ENCODE measurements at regions not wholly inside any gene's neighbourhood (a gene's known extent, or its start where the extent isn't known, plus 50 kb on each side); places are given as distances from the start of the nearest gene placed in this dataset.
"Not testable (repeated sequence)": the region's sequence is repeated elsewhere in the genome, so short reads cannot be mapped to it uniquely, and the experiment has no call there.

DNA sequence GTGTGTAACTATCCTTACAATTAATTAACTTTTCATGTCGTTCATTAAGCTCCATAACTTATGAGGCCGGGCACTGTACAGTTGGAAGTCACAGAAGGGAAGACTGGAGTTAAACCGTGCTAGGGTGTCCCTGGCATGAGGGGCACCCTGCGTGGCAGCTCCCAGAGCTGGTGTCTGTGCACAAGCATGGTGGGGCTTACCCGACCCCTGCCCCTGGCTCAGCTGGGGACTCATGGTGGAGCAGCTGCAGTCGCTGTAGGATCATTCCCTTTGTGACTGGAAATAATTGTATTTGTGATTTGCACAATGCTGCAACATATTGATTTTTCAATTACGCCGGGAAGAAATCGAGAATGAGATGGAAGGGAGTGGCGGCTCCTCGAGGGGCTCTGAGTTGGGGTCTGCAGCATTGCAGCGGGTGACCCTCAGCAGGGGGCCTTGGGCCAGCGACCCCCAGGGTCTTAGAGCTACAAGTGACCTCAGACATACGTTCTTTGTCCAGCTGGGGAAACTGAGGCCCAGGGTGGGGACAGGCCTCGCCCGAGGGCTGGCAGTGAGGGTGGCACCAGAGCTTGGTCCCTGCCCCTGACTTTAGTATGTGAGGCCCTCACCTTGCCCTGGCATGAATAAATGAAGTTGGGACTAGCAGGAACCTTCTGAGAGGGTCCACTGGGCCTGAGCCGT lies 125.4 kb downstream of the KIF26A start:
- H3K4me3 Mint-ChIP-seq: no peak overlapping the region
- no peaks in the 10 kb centered on the region for H3K36me3 Mint-ChIP-seq
- H3K27me3 Mint-ChIP-seq: peaks cover 3% of the 10 kb centered on the region
- peaks cover 11% of the 10 kb centered on the region for H3K9me3 Mint-ChIP-seq
- DNase-seq: no peak
- no peaks in the 10 kb centered on the region for H3K4me1 Mint-ChIP-seq
- no peak overlapping the region for H3K27ac Mint-ChIP-seq

DNA sequence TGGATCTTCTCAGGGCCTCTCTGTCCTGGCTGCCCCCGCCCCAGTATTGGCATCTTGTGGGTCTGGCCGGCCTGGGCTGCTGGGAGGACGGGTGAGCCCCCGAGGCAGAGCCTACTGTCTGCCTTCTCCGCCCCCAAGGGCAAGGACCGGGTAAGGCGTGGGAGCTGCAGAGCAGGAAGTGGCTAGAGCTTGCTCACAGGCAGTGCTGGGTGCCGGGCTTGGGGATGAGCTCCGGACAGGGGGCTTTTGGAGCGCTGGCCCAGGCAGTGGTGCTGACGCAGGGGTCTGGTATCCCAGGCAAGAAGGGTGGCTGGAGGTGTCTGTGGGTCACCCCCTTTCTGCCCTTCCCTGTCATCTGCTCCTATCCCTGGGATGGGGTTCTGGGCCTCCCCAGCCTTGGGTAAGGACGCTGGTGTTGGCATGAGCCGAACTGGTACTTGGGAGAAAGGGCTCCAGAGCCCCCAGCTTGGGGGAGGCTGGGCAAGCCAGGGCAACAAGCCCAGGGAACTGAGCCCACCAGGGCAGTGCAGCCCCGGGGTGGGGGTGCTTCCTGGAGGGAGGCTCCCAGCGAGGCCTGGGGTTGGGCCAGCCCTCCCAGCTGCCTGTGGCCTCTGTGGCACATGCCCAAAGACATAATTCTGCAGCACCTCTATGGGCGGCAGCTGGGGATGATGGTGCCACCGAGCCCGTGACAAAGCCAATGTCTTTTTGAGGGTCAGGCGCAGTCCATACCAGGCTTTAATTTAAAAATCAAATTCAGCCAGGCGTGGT lies 126.3 kb downstream of the KIF26A start:
- no peak for DNase-seq
- Mint-ChIP-seq H3K4me1 (no peaks in the 10 kb centered on the region), H3K9me3 (peaks cover 11% of the 10 kb centered on the region), H3K36me3 (no peaks in the 10 kb centered on the region), H3K27me3 (peaks cover 3% of the 10 kb centered on the region), H3K4me3 (no peak overlapping the region), H3K27ac (no peak overlapping the region)

- no peak for DNase-seq
These were observed 127.7 kb downstream of the KIF26A start for GRCh38 chr14:104265918-104266630.

GRCh38 chr14:104266631-104267575 lies 128.5 kb downstream of the KIF26A start:
- Mint-ChIP-seq H3K4me3 (no peak overlapping the region), H3K27me3 (no peaks in the 10 kb centered on the region), H3K9me3 (peaks cover under 1% of the 10 kb centered on the region), H3K36me3 (no peaks in the 10 kb centered on the region), H3K4me1 (no peaks in the 10 kb centered on the region), H3K27ac (no peak overlapping the region)
- DNase-seq: no peak

More at GRCh38 chr14:104265918-104266630, 127.7 kb downstream of the KIF26A start:
- no peaks in the 10 kb centered on the region for H3K4me1 Mint-ChIP-seq
- no peaks in the 10 kb centered on the region for H3K36me3 Mint-ChIP-seq
- H3K27me3 Mint-ChIP-seq: no peaks in the 10 kb centered on the region
- H3K4me3 Mint-ChIP-seq: no peak overlapping the region
- H3K9me3 Mint-ChIP-seq: peaks cover 4% of the 10 kb centered on the region
- H3K27ac Mint-ChIP-seq: no peak overlapping the region

DNA sequence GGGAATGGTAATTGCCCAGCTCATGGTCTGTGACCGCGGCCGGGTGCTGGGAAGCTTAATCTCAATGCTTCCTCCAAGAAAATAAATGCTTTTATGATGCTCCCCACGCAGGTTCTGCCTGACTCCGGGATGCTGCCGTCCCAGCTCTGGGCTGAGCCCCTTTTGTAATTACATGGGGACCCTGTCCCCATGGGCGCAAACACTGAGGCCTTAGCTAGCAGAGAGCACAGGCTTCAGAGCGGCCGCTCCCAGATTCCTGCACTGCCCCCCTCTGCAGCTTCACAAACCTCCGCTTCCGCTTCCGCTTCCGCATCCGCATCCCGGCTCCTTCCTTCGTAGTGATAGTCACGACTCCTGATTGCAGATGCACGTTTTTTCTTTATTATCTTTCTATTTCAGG lies 129.5 kb downstream of the KIF26A start:
- Mint-ChIP-seq H3K4me1 (no peaks in the 10 kb centered on the region), H3K27me3 (no peaks in the 10 kb centered on the region), H3K4me3 (no peak overlapping the region), H3K27ac (no peak overlapping the region), H3K36me3 (no peaks in the 10 kb centered on the region), H3K9me3 (no peaks in the 10 kb centered on the region)
- no peak for DNase-seq

DNA sequence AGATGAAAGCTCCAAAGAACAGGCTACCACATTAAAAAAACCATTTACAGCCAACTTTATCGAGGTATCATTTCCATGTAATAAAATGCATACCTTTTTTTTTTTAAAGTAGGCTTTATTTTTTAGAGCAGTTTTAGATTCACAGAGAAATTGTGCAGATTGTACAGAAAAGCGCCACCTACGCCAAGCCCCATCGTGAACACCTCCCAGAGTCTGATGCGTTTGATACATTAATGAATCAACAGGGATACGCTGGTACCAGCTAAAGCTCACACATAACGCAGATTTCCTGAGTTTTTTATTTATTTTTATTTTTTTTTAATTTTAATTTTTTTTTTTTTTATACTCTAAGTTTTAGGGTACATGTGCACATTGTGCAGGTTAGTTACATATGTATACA lies 129.9 kb downstream of the KIF26A start:
- no peaks in the 10 kb centered on the region for H3K36me3 Mint-ChIP-seq
- no peak overlapping the region for H3K27ac Mint-ChIP-seq
- H3K4me3 Mint-ChIP-seq: no peak overlapping the region

GRCh38 chr14:104268725-104269436 lies 130.5 kb downstream of the KIF26A start:
- no peaks in the 10 kb centered on the region for H3K4me1 Mint-ChIP-seq
- no peak for DNase-seq
- H3K4me3 Mint-ChIP-seq: no peak overlapping the region
- no peaks in the 10 kb centered on the region for H3K27me3 Mint-ChIP-seq
- no peak overlapping the region for H3K27ac Mint-ChIP-seq
- no peaks in the 10 kb centered on the region for H3K9me3 Mint-ChIP-seq
- no peaks in the 10 kb centered on the region for H3K36me3 Mint-ChIP-seq

More for the DNA sequence above, 129.9 kb downstream of the KIF26A start:
- no peaks in the 10 kb centered on the region for H3K4me1 Mint-ChIP-seq
- DNase-seq: no peak
- H3K27me3 Mint-ChIP-seq: no peaks in the 10 kb centered on the region
- H3K9me3 Mint-ChIP-seq: no peaks in the 10 kb centered on the region

DNA sequence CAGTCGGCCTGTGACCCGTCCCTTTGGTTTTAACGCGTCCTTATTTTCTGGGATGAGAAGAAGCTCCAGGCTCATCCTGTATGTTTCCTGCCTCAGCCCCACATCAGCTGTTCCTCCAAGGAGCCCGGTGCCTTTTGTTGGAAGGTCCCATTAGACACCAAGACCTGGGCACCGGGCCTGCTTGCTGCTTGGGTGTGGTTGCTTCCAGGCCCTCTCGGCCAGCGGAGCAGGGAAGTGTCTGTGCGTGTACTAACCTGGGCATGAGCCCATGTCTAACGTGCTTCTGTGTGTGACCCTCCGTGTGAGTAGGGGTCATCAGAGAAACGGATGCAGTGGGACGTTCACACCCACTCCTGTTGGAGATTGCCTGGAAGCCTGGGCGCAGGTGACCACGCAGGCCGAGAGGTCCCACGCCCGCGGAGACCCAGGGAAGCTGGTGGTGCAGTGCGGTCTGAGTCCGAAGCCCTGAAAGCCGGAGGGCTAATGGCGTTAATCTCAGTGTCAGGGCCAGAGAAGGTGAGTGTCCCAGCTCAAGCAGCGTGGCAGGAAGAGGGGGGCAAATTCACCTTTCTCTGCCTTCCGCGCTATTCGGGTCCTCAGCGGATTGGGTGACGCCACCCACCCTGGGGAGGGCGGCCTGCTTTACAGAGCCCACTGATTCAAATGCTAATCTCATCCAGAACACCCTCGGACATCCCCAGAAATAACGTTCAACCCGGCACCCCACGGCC lies 131.3 kb downstream of the KIF26A start:
- H3K36me3 Mint-ChIP-seq, H3K4me1 Mint-ChIP-seq, H3K4me3 Mint-ChIP-seq, H3K27ac Mint-ChIP-seq, DNase-seq, H3K27me3 Mint-ChIP-seq, H3K9me3 Mint-ChIP-seq: not testable (repeated sequence)

DNA sequence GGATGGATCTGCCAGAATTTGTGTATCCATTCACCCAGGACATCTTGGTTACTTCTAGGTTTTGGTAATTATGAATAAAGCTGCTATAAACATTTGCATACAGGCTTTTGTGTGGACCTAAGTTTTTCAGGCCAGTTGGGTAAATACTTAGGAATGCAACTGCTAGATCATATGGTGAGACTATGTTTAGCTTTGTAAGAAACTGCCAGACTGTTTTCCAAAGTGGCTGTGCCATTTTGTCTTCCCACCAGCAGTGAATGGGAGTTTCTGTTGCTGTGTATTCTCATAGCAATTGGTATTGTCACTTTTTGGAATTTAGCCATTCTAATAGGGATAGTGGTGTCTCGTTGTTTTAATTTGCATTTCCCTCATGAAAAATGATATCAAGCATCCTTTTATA lies 133.0 kb downstream of the KIF26A start:
- Mint-ChIP-seq H3K36me3 (no peaks in the 10 kb centered on the region), H3K4me1 (no peaks in the 10 kb centered on the region), H3K27ac (no peak overlapping the region), H3K9me3 (no peaks in the 10 kb centered on the region), H3K4me3 (no peak overlapping the region), H3K27me3 (no peaks in the 10 kb centered on the region)
- no peak for DNase-seq

DNA sequence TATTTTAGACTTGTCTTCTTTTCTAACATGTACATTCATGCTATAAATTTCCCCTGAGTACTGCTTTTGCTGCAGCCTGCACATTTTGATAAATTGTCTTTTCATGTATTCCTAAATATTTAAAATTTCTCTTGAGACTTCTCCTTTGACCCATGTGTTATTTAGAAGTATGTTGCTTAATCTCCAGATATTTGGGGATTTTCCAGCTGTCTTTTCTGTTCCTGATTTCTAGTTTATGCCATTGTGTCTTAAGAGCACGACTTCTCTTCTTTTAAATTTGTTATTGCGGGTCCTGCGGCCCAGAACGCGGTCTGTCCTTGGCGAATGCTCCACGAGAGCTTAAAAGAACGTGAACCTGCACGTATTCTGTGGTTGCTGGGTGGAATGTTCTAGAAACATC lies 136.4 kb downstream of the KIF26A start:
- H3K9me3 Mint-ChIP-seq: no peaks in the 10 kb centered on the region
- H3K4me1 Mint-ChIP-seq: no peaks in the 10 kb centered on the region
- peaks cover 4% of the 10 kb centered on the region for H3K27me3 Mint-ChIP-seq
- H3K27ac Mint-ChIP-seq: no peak overlapping the region
- H3K36me3 Mint-ChIP-seq: no peaks in the 10 kb centered on the region
- no peak for DNase-seq
- H3K4me3 Mint-ChIP-seq: no peak overlapping the region

GRCh38 chr14:104277416-104278213 lies 139.2 kb downstream of the KIF26A start:
- H3K27me3 Mint-ChIP-seq: peaks cover 4% of the 10 kb centered on the region
- H3K4me3 Mint-ChIP-seq: no peak overlapping the region
- DNase-seq: no peak
- H3K27ac Mint-ChIP-seq: no peak overlapping the region
- H3K4me1 Mint-ChIP-seq: no peaks in the 10 kb centered on the region
- no peaks in the 10 kb centered on the region for H3K9me3 Mint-ChIP-seq
- H3K36me3 Mint-ChIP-seq: no peaks in the 10 kb centered on the region

GRCh38 chr14:104278214-104278534 lies 139.8 kb downstream of the KIF26A start:
- Mint-ChIP-seq H3K4me3 (no peak overlapping the region), H3K9me3 (no peaks in the 10 kb centered on the region), H3K27ac (no peak overlapping the region), H3K4me1 (no peaks in the 10 kb centered on the region), H3K27me3 (peaks cover 4% of the 10 kb centered on the region), H3K36me3 (no peaks in the 10 kb centered on the region)
- no peak for DNase-seq
